ENCODE measurements at regions not wholly inside any gene's neighbourhood (a gene's known extent, or its start where the extent isn't known, plus 50 kb on each side); places are given as distances from the start of the nearest gene placed in this dataset.

DNA sequence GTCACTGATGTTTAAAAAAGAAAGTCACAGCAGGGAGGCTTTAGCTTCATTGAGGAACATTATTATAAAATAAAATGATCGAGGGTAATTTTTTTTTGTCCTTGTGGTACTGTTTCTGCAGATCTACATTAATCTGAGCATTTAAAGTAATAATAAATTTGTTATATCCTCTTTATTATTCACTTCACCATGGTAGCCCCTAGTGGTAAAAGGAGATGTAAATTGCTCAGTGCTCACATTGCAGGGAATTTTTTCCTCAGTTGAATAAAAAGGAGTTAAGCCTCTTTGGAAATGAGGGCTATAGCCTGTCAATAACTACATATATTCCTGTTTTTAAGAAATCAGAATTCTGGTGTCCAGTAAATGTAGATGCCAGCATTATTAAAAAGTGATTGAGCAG lies 99.7 kb upstream of the VPREB1 start:
- TF ChIP-seq, protein P1, sequence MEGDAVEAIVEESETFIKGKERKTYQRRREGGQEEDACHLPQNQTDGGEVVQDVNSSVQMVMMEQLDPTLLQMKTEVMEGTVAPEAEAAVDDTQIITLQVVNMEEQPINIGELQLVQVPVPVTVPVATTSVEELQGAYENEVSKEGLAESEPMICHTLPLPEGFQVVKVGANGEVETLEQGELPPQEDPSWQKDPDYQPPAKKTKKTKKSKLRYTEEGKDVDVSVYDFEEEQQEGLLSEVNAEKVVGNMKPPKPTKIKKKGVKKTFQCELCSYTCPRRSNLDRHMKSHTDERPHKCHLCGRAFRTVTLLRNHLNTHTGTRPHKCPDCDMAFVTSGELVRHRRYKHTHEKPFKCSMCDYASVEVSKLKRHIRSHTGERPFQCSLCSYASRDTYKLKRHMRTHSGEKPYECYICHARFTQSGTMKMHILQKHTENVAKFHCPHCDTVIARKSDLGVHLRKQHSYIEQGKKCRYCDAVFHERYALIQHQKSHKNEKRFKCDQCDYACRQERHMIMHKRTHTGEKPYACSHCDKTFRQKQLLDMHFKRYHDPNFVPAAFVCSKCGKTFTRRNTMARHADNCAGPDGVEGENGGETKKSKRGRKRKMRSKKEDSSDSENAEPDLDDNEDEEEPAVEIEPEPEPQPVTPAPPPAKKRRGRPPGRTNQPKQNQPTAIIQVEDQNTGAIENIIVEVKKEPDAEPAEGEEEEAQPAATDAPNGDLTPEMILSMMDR (IDR thresholded peaks at IDR 0.05; ENCODE audit: control extremely low read depth in 1 of 3, insufficient read depth in 1 of 3, low read depth in 1 of 3, low read length in 3 of 3): peak in 1 of 3 experiments; percentile 9; a peak in 1 of 4 replicates
- no peak for TF ChIP-seq TCF12 (IDR thresholded peaks at IDR 0.05; ENCODE audit: low read depth, low read length)
- TF ChIP-seq CEBPB (IDR thresholded peaks at IDR 0.05; ENCODE audit: low read depth, low read length): no peak
- TF ChIP-seq SP2 (IDR thresholded peaks at IDR 0.05; ENCODE audit: low read length): no peak
- TF ChIP-seq, protein P2, sequence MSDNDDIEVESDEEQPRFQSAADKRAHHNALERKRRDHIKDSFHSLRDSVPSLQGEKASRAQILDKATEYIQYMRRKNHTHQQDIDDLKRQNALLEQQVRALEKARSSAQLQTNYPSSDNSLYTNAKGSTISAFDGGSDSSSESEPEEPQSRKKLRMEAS (IDR thresholded peaks at IDR 0.05): no peak
- TF ChIP-seq SP1 (IDR thresholded peaks at IDR 0.05; ENCODE audit: low read depth, low read length): no peak
